NOMO-1 treated with DMSO at 0.1 percent for 48 hours (cell line): ENCODE measurements at regions not wholly inside any gene's neighbourhood (a gene's known extent, or its start where the extent isn't known, plus 50 kb on each side); places are given as distances from the start of the nearest gene placed in this dataset.
A peak's percentile ranks its signal among the peaks of the same experiment; 100 is the strongest.
"Not testable (repeated sequence)": the region's sequence is repeated elsewhere in the genome, so short reads cannot be mapped to it uniquely, and the experiment has no call there.

ENCODE experiments used
- DNase-seq: peaks from one replicate; lab custom pipeline; 2025; ENCODE audit not compliant: unreplicated experiment; lab: John Stamatoyannopoulos, UW

DNA sequence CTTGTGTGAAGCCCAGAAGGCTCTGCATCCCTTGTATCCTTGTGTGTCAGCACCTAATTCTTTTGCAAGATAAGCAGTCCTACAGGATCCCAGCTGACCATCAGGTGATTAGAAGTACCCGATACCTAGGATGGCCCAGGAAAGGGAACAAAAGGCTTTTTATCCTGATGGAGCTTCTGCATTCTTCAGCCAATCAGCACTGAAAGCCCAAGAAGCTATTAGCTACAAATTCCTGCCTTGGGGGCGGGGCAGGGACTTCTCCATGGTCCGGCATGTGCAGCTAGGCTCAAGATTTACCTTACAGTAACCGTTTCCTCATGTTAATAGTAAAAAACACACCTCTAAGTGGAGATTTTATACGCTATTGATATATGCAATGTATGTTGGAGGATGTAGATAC, 264.6 kb upstream of the THUMPD2 start:
- no peak for DNase-seq

DNA sequence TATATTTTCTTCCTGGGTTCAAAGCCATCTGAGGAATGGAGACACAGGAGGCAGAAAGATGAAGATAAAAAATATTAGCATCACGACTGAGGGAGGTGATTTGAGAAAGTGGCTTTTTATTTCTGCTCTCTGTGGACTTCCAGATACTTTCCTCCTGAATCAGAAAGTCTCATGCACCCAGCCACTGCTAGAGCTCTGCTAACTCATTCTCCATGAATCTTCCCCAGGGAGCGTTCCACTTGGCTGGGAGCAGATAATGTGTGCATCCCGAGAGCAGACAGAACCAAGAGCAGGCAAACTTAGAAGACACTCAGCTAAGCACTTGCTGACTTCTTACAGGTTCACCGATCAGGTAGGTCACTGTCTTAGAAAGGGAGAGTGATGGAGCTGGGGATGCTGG, 264.1 kb upstream of the THUMPD2 start:
- DNase-seq = no peak

DNA sequence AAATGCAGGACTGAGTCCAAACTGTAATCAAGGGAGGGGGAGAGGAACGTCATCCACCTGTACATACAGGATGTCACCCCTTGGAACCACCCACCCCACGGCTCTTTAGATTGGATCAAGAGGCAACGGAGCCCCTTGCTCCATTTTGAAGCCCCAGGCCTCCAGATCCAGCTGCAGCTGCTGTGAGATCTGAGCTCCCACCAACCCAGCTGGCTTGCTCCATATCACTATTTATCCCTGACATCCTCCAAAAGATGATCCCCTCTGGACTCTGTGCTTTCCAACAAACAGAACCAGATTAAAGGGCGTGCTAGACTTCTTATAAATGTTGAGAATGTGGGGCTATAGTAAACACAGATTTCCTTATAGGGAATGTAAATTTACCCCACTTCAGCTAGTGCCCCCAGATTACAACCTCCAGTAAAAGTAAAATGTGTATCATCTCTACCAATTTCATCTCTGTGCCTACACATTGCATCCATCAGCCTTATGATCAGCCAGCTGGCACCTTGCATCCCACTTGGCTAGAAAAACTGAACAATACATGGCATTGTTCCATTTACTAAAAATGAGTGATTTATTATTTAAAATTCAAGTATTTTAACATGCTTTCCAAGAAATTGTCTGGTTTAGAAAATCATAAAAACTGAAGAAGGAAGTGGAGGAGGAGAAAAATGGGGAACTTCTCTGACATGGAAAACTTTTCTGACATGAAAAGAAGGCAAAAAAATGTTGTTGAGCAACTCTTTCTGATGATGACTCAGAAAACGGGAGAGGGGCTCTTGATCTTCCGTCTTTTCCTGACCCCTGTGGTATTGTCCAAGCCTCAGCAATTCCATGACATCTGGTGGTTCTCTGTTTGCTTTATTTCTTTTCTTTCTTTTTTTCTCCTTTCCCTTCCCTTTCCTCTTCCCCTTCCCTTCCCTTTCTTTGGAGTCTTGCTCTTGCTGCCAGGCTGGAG, 262.6 kb upstream of the THUMPD2 start:
- peak; percentile 65 for DNase-seq

DNA sequence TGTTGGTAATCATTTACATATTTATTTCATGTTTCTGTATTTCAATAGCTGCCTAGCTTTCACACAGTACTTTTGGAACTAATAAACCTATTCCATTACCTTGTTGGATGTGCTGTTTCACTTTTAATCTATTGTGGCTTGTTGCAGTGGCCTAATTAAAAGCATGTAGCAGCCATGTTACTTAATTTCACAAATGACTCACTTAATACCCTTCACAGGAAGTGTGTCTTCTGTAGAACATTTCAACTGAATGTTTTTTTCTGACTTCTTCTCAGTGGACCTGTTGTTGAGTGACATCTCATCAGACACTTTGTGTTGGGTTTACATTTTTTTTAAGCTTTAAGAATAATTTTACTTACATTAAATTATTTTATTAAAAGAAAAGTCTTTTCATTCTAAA, 260.5 kb upstream of the THUMPD2 start:
- peak; percentile 89 for DNase-seq

DNA sequence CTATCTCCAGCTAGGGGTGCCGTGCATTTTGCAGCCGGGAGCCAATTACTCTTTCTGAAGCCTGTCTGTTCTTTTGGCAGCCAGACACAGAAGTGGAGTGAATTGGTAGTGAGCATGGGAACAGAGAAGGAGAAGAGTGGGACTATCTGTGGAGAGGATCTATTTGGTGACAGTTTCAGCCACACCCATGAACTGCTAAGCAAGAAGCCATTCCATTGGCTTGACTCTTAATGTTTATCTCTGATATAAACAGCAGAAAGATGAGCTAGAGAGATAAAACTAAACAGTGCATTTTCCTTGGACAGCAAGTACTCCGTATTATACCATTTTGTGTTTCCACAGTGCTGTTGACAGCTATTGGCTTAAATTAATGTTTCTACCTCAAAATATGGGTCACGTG, 259.6 kb upstream of the THUMPD2 start:
- DNase-seq = no peak

DNA sequence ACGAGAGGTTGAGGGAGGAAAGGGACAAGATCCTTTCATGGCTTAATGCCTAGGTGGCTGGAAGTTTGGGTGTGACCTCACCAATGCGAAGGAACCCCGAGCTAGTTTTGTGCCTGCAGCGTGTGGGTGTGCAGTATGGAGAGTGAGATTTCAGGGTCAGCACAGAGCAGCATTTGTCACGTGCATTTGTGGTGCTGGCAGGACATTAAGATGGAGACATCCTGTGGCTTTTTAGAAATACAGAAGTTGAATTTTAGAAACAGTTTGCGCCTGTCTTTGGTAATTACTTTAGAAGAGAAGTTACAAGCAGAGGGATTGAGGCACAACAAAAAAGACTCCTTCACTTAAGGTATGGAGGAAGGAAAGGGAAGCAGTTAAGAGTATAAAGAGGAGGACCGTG, 258.2 kb upstream of the THUMPD2 start:
- DNase-seq = peak; percentile 95

DNA sequence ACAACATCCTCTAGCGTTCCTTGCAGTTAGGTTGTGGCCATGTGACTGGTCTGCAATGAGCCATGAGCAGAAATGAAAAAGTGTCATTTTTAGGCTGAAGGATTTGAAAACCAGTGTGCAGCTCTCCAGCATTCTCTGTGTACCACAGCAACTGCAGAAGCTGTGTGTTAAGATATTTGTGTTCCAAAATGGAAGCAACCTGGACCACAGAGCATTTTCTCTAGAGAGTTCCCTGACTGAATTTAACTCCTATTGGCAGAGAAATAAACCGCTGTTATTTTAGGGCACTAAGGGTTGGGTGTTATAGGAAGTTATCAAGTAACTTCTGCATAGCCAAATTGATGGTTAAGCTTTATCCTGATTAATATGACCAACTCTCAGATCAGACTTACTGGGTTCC, 257.2 kb upstream of the THUMPD2 start:
- DNase-seq = no peak

DNA sequence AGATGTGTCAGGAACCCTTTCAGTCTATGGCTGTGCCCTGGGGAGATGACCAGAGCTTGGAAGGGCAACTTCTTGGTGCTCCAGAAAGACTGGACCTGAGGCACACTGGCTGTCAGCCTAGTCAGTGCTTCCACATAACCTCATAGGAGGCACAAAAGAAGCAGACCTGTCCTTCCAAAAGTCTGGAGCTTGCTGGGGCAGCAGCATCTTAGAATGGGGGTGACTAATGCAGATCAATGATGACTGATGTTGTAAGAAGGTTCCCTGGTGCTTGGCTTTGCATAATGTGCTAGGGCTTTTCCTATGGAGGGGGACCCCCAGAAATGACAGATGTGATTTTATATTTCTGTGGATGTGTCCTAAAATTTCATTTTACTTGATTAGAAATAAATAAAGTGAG, 255.7 kb upstream of the THUMPD2 start:
- DNase-seq = no peak

DNA sequence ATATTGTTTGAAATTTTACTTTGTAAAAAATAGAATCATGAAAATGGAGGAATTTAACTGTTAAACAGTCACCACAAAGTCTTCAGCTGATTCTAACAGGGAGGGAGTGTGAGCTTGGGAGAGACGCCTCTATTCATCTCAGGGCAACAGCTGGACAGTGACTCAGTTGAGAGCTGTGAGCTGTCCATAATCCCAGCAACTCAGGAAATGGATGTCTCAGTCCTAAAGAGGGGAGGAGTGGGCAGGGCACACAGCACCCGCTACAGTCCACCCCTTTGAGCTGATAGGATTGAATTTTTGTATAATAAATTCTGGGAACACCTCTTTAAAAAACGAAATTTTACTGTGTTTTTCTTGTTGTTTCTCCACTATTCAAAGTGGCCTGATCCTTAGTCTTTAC, 255.1 kb upstream of the THUMPD2 start:
- no peak for DNase-seq

DNA sequence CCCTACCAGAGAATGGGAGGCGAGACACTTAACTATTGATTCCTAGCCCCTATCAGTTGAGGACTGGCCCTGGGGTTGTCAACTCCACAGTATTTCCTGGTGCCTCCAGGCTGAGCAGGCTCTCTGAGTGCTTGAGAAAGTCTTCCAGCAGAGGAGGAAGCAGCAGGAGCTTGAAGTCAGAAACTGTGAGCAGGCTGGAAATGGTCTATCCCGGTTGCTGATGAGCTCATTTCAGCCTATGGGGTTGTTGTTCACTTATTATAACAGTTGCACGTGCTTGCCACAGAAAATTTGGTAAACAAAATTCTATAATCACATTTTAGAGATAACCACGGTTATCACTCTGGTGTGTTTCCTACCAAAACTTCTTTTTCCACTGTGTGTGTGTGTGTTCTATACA, 254.7 kb upstream of the THUMPD2 start:
- no peak for DNase-seq

DNA sequence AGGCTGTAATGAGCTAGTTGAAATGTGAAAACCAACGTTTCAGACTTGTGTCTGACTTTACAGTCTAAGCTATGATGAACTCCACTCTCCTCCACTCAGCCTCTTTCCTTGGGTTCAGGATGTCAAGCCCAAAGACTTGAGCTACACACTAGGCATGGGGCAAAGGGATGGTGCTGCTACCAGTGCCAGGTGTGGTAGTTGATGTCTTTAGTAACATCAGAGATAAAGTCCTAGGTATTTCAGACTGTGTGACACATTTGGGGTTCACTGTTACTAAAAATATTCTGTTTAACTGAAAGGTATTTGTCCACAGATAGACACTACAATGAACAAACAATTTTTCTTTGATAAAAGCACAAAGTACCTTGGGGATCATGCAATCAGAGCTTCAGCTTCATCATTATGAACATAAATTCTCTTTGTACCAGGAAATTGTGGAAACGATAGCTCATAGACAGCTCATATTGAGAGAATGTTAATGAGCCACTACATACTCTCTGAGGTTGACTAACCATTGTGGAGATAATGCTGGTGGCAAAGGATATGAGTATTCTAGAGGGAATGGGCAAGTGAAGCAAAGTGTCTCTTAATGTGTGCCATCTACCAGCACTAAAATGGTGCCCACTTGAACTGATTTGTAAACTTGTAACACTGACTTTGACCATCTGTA, 253.7 kb upstream of the THUMPD2 start:
- no peak for DNase-seq

DNA sequence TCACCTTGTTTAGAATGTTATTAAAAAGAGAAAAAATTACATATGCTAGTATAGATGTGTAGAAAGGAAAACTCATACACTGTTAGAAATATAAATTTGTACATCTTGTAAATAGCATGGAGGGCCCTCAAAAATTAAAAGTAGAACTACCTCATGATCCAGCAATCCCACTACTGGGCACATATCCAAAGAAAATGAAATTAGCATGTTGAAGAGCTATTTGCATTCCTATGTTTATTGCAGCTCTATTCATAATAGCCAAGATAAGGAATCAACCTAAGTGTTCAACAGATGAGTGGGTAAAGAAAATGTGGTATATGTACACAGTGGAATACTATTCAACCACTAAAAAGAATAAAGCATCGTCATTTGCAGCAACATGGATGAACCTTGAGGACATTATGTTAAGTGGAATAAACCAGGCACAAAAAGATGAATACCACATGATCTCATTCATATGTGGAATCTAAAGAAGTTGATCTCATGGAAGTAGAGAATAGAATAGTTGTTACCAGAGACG, 251.5 kb upstream of the THUMPD2 start:
- DNase-seq = no peak

DNA sequence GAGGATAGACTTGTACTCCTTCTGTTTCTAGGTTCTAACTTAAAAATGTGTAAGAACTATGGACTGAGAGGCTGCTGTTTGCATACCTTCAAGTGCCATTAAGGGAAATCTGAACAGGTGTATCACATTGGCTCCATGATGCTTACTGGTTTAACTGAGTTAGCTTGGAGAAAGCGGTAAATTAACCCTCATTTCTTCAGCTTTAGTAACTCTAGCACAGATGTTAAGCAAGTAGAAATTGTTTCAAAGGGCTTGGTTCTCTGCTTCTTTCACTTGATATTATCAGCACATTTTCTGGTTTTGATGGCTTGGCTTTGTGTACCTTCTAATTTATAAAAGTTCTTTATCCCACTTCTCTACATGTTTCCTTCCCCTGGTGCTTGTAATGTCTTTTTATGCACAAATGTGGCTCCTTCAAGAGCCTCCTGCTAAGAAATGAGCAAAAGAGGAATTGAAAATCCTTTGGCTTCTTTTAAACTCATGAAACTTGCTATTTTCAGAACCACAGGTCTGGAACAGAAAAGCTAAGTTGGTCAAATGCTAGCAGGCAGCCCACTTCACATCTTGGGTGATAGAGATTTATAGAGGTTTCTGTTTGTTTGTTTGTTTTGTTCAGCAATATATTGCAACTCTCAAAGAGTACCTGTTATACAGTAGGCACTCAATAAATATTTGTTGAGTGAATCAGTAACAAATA, 249.9 kb upstream of the THUMPD2 start:
- DNase-seq = peak; percentile 74

DNA sequence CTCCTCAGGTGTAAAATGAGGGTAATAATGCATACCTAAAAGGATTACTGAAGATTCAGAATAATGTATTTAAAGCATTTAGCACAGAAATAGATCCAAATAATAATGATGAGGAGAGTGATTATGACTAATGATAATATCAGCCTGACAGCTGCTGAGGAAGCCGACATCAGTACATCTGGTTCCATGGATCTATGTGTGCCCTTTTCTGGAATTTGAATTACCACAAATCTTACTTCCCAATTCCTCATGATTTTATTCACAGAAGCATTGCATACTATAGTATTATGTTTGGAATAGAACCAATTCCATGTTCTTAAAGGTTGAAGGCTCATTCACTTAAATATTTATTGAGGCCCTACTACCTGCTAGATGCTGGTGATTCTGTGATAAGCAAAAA, 248.9 kb upstream of the THUMPD2 start:
- DNase-seq = no peak

DNA sequence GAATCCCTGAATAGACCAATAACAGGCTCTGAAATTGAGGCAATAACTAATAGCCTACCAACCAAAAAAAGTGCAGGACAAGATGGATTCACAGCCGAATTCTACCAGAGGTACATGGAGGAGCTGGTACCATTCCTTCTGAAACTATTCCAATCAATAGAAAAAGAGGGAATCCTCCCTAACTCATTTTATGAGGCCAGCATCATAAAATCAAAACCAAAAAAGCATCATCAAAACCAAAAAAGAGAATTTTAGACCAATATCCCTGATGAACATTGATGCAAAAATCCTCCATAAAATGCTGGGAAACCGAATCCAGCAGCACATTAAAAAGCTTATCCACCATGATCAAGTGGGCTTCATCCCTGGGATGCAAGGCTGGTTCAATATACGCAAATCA, 246.2 kb upstream of the THUMPD2 start:
- DNase-seq = not testable (repeated sequence)

DNA sequence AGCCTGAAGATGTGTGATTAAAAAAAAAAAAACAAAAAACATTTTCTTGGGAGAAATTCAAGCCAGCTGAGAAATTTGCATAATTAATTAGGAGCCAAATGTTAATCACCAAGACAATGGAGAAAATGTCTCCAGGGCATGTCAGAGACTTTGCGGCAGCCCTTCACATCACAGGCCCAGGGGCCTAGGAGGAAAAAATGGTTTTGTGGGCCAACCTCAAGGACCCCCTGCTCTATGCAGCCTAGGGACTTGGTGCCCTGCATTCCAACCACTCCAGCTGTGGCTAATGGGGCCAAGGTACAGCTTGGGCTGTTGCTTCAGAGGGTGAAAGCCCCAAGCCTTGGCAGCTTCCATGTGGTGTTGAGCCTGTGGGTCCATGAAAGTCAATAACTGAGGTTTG, 241.9 kb upstream of the THUMPD2 start:
- DNase-seq = no peak

DNA sequence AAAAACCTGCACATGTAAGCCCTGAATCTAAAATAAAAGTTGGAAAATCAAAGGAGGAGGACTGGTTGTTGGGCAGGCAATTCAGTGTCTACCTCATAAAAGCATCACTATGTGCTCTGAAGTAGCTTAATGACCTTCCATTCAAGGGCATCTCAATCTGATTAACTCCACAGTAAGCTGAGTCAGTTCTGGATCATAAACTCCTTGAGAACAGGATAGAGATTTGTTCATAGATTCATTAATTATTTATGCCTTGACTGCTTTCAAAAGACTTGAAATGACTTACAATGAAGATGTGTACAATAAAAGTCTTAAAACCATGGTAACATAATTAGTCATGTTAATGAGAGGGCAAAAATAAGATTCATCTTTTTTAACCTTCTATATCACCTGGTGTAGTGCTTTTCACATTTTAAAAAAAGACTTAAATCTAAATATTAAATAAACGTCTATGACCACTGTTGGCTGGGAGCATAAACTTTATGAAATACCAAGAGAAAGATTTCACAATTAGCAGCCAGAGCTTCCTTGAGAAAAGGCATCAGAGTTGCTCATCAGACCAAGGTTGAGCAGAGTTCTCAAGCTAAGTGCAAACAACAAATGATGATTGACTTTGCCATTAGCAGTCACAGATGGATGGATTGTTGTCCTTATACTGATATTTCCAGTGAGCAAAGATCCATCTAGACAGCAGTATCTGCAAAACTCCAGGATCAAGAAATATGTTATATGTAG, 237.3 kb upstream of the THUMPD2 start:
- DNase-seq = no peak

DNA sequence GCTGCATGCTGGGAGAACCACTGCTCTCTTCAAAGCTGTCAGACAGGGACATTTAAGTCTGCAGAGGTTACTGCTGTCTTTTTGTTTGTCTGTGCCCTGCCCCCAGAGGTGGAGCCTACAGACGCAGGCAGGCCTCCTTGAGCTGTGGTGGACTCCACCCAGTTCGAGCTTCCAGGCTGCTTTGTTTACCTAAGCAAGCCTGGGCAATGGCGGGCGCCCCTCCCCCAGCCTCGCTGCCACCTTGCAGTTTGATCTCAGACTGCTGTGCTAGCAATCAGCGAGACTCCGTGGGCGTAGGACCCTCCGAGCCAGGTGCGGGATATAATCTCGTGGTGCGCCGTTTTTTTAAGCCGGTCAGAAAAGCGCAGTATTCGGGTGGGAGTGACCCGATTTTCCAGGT, 234.9 kb upstream of the THUMPD2 start:
- not testable (repeated sequence) for DNase-seq

DNA sequence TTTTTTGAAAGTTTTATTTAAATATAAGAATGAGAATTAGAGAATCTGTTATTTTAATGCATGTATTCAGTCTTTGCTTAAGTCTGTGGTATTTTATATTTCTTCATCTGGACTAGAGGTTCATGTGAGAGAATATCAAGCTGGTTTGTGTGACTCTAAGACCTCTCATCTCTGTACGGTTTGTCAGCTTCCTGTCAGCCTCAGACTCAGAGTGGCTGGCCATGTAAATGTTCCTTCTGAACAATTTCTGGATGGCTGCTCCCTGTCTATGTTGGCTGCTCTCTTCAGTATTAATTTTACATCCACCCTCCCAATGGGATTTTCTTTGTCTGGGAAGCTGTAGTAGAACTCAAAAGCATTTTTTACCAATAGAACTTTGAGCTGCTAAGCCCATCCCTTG, 225.3 kb upstream of the THUMPD2 start:
- DNase-seq = no peak

DNA sequence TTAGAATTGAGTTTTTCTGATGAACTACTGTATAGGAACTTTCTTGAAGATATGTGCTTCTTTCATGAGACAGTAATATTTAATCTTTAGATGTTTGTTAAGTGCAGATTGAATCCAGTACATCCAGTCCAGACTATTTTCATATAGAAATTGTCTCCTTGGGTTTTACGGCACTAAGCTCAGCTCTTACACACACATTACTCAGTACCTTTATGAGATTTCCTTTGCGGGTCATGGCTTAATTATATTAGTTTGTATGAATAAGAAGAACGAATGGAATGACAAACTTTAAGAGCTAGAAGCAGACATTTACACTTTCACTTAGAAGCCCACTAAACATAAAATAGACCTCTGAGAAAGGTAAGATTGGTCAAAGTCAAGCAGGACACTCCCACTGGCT, 223.3 kb upstream of the THUMPD2 start:
- DNase-seq = no peak

DNA sequence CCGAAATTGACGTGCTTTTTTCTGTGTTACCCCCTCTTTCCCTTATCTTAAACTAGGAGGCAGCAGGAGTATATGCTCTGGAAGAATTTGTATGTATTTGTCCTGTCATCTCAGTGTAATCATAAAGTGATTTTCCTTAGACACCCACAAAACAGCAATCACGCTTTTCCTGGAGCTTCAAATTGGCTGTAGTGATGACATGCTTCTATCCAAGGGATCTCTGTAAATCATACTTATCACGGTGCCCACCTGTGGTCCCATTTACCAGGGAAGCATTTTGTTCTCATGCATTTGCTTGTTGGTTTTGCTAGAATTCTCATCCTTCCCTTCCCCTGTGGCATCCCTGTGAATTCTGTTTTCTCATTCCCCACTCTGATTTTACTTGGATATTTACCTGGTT, 220.8 kb upstream of the THUMPD2 start:
- DNase-seq = no peak
